Kidney (tissue), 13 donors: ENCODE measurements at regions not wholly inside any gene's neighbourhood (a gene's known extent, or its start where the extent isn't known, plus 50 kb on each side); places are given as distances from the start of the nearest gene placed in this dataset.

Source experiments
- DNase-seq, 5 donors: peaks; one replicate each; pipeline ENCODE4 v3.0.0-alpha.2; 2013 to 2020
- FAIRE-seq: peaks from 2 replicates; lab custom pipeline; 2012; peaks lifted over from hg19 to GRCh38; lab: Jason Lieb, UNC
- H3K27ac ChIP-seq, 2 donors: one replicate each; pipeline ENCODE4 v1.7.0; 2013; ENCODE audit warnings: low read depth in 2 of 2, low read length in 2 of 2, inconsistent platforms in 1 of 2
- H3K27me3 ChIP-seq: one replicate; pipeline ENCODE4 v1.7.1; 2013; ENCODE audit warnings: low read length, inconsistent platforms; ENCODE audit not compliant: control insufficient read depth, insufficient read depth
- H3K36me3 ChIP-seq, 3 donors: one replicate each; pipeline versions ENCODE4 v1.7.0 to v1.7.1; 2013; ENCODE audit warnings: low read length in 3 of 3, control low read depth in 1 of 3, inconsistent platforms in 1 of 3; ENCODE audit not compliant: insufficient read depth in 3 of 3, control insufficient read depth in 2 of 3
- H3K4me1 ChIP-seq, 3 donors: one replicate each; pipeline versions ENCODE4 v1.7.0 to v1.7.1; 2013; ENCODE audit warnings: low read length in 3 of 3, inconsistent platforms in 1 of 3, low read depth in 1 of 3; ENCODE audit not compliant: control insufficient read depth in 2 of 3, insufficient read depth in 2 of 3
- H3K4me3 ChIP-seq, 3 donors: one replicate each; pipeline versions ENCODE4 v1.7.0 to v1.8.1; 2013; ENCODE audit warnings: low read length in 3 of 3, control low read depth in 1 of 3, inconsistent platforms in 1 of 3
- H3K9ac ChIP-seq, 3 donors: one replicate each; pipeline versions ENCODE4 v1.7.0 to v1.7.1; 2013; ENCODE audit warnings: low read length in 3 of 3, control low read depth in 1 of 3, inconsistent platforms in 1 of 3
- H3K9me3 ChIP-seq, 3 donors: one replicate each; pipeline versions ENCODE4 v1.7.0 to v1.7.1; 2013; ENCODE audit warnings: low read length in 3 of 3, control low read depth in 1 of 3, inconsistent platforms in 1 of 3; ENCODE audit not compliant: control insufficient read depth in 2 of 3, insufficient read depth in 1 of 3
- intact Hi-C: fragments of 100-400 bp; cut with DNase I; formaldehyde crosslinking; loops from one replicate; pipeline ENCODE4 v1.11.1; 2022
- TF ChIP-seq, protein P1 (sequence below): IDR thresholded peaks from 3 replicates; pipeline ENCODE4 v1.5.1; 2012; ENCODE audit warnings: mild to moderate bottlenecking, moderate library complexity, borderline replicate concordance; ENCODE audit not compliant: insufficient read depth; ENCODE audit errors: extremely low read depth
- donor health status: control.
- donor health status: control.
- donor health status: control.
- donor health status: control.
- donor health status: control.
- donor health status: DM: yes; HTN: yes; CAD: no.
- donor health status: Normal renal cell carcinoma (clear cell type).

DNA sequence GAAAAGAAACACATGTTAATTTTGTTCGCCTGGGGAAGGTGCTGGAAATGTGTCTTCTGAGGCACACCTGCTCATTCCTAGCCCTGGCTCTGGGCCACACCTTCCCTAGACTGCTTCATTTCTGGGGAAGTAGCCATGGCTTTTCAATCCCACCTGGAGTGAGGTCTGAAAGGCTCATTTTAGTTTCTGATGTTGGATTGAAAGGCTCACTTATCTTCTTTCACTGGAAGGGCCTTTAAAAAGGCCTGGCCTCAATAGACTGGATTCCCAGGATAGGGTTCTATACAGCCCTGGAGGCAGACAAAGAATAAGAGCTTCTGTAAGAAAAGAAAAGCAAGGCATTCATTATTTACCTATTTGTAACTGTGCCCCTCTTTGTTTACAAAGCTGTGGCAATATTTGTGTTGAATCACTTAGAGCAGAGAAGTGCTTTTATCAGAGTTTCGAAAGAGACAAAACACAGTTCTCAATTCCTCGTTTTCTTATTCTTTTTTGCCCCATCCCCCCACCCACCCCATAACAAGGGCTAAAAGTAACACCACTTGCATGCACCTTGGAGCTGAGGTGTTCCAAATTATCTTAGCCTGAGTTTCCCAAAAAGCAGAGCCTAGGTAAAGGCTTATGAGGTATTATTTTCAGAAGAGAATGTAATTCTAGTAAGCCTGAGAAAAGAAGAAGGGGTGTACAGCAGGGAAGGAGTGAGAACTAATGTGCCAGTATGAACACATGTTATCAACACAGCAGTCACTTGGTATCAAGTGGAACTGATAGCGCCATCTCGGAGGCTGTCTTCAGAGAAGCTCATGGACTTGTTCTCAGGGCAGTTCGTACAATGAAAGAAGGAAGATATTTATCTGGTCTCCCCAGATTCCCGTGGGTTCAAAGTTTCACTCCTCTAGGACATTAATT, 413.1 kb downstream of the KCTD16 start:
- TF ChIP-seq, protein P1, sequence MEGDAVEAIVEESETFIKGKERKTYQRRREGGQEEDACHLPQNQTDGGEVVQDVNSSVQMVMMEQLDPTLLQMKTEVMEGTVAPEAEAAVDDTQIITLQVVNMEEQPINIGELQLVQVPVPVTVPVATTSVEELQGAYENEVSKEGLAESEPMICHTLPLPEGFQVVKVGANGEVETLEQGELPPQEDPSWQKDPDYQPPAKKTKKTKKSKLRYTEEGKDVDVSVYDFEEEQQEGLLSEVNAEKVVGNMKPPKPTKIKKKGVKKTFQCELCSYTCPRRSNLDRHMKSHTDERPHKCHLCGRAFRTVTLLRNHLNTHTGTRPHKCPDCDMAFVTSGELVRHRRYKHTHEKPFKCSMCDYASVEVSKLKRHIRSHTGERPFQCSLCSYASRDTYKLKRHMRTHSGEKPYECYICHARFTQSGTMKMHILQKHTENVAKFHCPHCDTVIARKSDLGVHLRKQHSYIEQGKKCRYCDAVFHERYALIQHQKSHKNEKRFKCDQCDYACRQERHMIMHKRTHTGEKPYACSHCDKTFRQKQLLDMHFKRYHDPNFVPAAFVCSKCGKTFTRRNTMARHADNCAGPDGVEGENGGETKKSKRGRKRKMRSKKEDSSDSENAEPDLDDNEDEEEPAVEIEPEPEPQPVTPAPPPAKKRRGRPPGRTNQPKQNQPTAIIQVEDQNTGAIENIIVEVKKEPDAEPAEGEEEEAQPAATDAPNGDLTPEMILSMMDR: no peak
- no peaks in the 10 kb centered on the region for H3K9me3 ChIP-seq
- intact Hi-C loops: no loop called here
- H3K36me3 ChIP-seq: no peaks in the 10 kb centered on the region
- H3K27ac ChIP-seq: no peak overlapping the region
- H3K4me1 ChIP-seq: peaks cover 0 to 5% (median 0%) of the 10 kb centered on the region in 3 donors
- no peak overlapping the region for H3K9ac ChIP-seq
- DNase-seq: no peak
- H3K4me3 ChIP-seq: no peak overlapping the region
- no peak for FAIRE-seq
- no peaks in the 10 kb centered on the region for H3K27me3 ChIP-seq

DNA sequence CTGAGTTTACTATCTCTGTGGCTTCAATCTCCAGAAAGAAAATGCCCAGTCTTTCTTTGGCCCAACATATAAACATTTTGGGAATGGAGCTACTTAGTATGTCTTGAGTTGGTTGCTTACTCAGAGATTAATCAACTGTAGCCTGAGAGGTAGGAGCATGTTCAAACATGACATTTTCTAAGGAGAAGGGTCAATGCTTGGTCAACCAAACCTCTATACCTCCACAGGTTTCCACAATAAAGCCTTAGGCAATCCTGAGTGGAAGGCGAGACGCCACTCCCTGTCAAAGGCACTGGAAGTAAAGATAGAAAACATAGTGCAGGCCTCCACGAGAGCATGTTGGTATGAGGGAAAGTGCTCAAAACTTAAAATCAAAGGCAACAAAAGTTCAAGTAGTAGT, 411.4 kb downstream of the KCTD16 start:
- H3K27ac ChIP-seq: no peak overlapping the region
- FAIRE-seq: no peak
- no peak overlapping the region for H3K4me3 ChIP-seq
- intact Hi-C loops: no loop called here
- TF ChIP-seq, protein P1: no peak
- H3K4me1 ChIP-seq: peaks cover 0 to 5% (median 0%) of the 10 kb centered on the region in 3 donors
- H3K9me3 ChIP-seq: no peaks in the 10 kb centered on the region
- no peaks in the 10 kb centered on the region for H3K36me3 ChIP-seq
- DNase-seq: peak in 1 of 5 donors; percentile 18
- no peaks in the 10 kb centered on the region for H3K27me3 ChIP-seq
- no peak overlapping the region for H3K9ac ChIP-seq

DNA sequence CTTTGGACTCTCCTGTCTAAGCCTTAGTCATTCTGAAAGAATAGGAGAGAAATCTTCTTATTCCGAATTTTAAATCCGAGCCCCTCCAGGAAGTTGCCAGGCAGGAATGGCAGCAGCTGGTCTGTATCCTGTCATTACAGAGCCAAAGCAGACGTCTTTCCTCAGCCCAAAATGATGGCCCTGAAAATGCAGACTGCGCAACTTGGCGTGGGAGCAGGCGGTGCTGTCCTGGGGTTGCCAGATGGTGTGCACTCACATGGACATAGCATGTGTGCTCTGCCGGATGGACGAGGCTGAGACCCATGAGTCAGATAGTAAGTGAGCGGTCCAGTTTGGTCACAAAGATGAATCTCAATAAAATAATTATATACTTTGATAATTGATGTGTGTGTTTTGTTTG, 410.4 kb downstream of the KCTD16 start:
- Histone ChIP-seq H3K4me3 (no peak overlapping the region), H3K9ac (no peak overlapping the region), H3K36me3 (no peaks in the 10 kb centered on the region), H3K27ac (no peak overlapping the region), H3K4me1 (peaks cover 0 to 5% (median 0%) of the 10 kb centered on the region in 3 donors), H3K27me3 (no peaks in the 10 kb centered on the region), H3K9me3 (no peaks in the 10 kb centered on the region)
- intact Hi-C loops: no loop called here
- TF ChIP-seq, protein P1: no peak
- DNase-seq (no peak), FAIRE-seq (no peak)
